Transverse colon (tissue), 4 donors: ENCODE measurements at regions not wholly inside any gene's neighbourhood (a gene's known extent, or its start where the extent isn't known, plus 50 kb on each side); places are given as distances from the start of the nearest gene placed in this dataset.

Source experiments
- DNase-seq: peaks from one replicate; pipeline ENCODE4 v3.0.0-alpha.2; 2019
- H3K27ac ChIP-seq, 4 donors: fragments of 200-600 bp; sonication (generic); 2 replicates each; pipeline ENCODE4 v1.5.1; 2016 to 2018; ENCODE audit warnings: inconsistent platforms in 4 of 4
- H3K27me3 ChIP-seq: fragments of 200-600 bp; sonication (generic); 2 replicates; pipeline ENCODE4 v1.5.1; 2017; ENCODE audit warnings: inconsistent platforms
- H3K36me3 ChIP-seq, 4 donors: fragments of 200-600 bp; sonication (generic); 2 replicates each; pipeline ENCODE4 v1.5.1; 2017 to 2019; ENCODE audit warnings: inconsistent platforms in 4 of 4
- H3K4me1 ChIP-seq, 4 donors: fragments of 200-600 bp; sonication (generic); 2 replicates each; pipeline ENCODE4 v1.5.1; 2017 to 2020; ENCODE audit warnings: inconsistent platforms in 4 of 4
- H3K4me3 ChIP-seq, 4 donors: fragments of 200-600 bp; sonication (generic); 1 replicate in 1 of 4; 2 replicates in 3 of 4; pipeline versions ENCODE4 v1.5.1 to v1.6.1; 2017 to 2019; ENCODE audit warnings: inconsistent platforms in 4 of 4
- H3K9me3 ChIP-seq, 2 donors: fragments of 200-600 bp; sonication (generic); 2 replicates each; pipeline ENCODE4 v1.5.1; 2017 to 2019; ENCODE audit warnings: inconsistent platforms in 2 of 2
- EP300 ChIP-seq: sonication (generic); formaldehyde crosslinking; IDR thresholded peaks from one replicate; pipeline ENCODE4 v1.6.1; 2017; ENCODE audit warnings: antibody characterized with exemption, low read depth
- POLR2A ChIP-seq: fragments of 450-650 bp; IDR thresholded peaks from one replicate; pipeline ENCODE4 v1.6.1; 2016; ENCODE audit warnings: antibody characterized with exemption, mild to moderate bottlenecking, moderate library complexity
- POLR2AphosphoS5 ChIP-seq, 3 donors: sonication (generic); formaldehyde crosslinking; IDR thresholded peaks; one replicate each; pipeline ENCODE4 v1.6.1; 2016; ENCODE audit warnings: antibody characterized with exemption in 3 of 3
- WGBS, 2 donors: methylation state at CpG; one replicate each; pipeline ENCODE4 v1.1.5; 2018; ENCODE audit warnings: low coverage in 1 of 2; 5-methylcytosine and 5-hydroxymethylcytosine counted together
- in situ Hi-C, 4 donors: fragments of 200-750 bp; cut with MboI; loops; one replicate each; pipeline versions ENCODE4 v1.15.0 to v1.15.1; 2017; ENCODE audit warnings: low sequenced_read_pairs in 3 of 4, low pct_ligation_motif_present in 1 of 4, low pct_unique_long_range_greater_than_20kb in 1 of 4
- intact Hi-C: fragments of 100-400 bp; cut with DNase I; formaldehyde crosslinking; loops from one replicate; pipeline ENCODE4 v1.15.1; 2023; ENCODE audit warnings: low total_unique reads
- TF ChIP-seq, protein P1 (sequence below), 5 experiments: fragments of 200-600 bp in 3 of 5; fragments of 450-650 bp in 2 of 5; sonication (generic) in 3 of 5; IDR thresholded peaks; 1 replicate in 2 of 5; 2 replicates in 3 of 5; pipeline ENCODE4 v1.5.1; 2016 to 2017; ENCODE audit warnings: antibody characterized with exemption in 5 of 5, inconsistent platforms in 3 of 5, mild to moderate bottlenecking in 2 of 5, moderate library complexity in 1 of 5

DNA sequence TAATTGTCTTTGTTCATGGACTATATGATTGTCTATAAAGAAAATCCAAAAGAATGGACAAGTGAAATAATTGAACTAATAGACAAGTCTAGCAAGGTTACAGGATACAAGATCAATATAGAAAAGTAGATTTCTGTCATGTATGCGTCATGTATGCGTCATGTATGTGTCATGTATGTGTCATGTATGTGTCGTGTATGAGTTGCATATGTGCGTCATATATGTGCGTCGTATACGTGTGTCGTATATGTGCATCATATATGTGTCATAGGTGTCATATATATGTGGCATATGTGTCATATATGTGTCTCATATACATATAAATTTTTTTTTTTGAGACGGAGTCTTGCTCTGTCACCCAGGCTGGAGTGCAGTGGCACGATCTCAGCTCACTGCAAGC lies 516.8 kb downstream of the NOVA1 start:
- H3K36me3 ChIP-seq = no peaks in the 10 kb centered on the region
- H3K4me1 ChIP-seq = no peaks in the 10 kb centered on the region
- no peaks in the 10 kb centered on the region for H3K9me3 ChIP-seq
- no peak overlapping the region for H3K27ac ChIP-seq
- no peaks in the 10 kb centered on the region for H3K27me3 ChIP-seq
- WGBS, 2 donors = 78 to 85% methylated on average over 8 to 10 of the region's 10 CpGs
- in situ Hi-C loops (no loop called here), intact Hi-C loops (no loop called here)
- H3K4me3 ChIP-seq = no peak overlapping the region
- DNase-seq = no peak
- TF ChIP-seq EP300 (no peak), POLR2AphosphoS5 (IDR thresholded peaks at IDR 0.05) (no peak), POLR2A (no peak)
- TF ChIP-seq, protein P1, sequence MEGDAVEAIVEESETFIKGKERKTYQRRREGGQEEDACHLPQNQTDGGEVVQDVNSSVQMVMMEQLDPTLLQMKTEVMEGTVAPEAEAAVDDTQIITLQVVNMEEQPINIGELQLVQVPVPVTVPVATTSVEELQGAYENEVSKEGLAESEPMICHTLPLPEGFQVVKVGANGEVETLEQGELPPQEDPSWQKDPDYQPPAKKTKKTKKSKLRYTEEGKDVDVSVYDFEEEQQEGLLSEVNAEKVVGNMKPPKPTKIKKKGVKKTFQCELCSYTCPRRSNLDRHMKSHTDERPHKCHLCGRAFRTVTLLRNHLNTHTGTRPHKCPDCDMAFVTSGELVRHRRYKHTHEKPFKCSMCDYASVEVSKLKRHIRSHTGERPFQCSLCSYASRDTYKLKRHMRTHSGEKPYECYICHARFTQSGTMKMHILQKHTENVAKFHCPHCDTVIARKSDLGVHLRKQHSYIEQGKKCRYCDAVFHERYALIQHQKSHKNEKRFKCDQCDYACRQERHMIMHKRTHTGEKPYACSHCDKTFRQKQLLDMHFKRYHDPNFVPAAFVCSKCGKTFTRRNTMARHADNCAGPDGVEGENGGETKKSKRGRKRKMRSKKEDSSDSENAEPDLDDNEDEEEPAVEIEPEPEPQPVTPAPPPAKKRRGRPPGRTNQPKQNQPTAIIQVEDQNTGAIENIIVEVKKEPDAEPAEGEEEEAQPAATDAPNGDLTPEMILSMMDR (IDR thresholded peaks at IDR 0.05) = no peak

DNA sequence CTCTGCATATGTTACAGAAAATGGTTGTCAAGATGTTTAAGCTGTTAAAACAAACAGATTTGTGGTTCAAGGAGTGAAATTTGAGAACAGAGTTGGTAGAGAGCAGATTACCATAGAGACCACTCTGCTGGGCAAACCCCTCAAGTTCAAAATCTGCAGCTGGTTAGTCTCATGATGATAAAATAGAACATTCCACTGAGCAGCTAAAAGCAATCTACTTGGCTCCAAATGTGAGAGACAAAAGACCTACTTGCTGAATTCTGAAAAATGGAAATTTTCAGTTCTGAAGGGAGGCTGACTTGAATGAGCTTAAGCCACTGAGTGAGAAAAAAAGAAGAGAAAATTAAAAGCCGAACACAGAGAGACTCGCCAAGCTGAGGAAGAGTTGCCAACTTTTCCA lies 519.3 kb downstream of the NOVA1 start:
- intact Hi-C loops = no loop called here
- Histone ChIP-seq H3K4me3 (no peak overlapping the region), H3K27me3 (no peaks in the 10 kb centered on the region), H3K36me3 (no peaks in the 10 kb centered on the region), H3K27ac (no peak overlapping the region), H3K4me1 (no peaks in the 10 kb centered on the region), H3K9me3 (no peaks in the 10 kb centered on the region)
- DNase-seq = no peak
- no peak for TF ChIP-seq EP300
- TF ChIP-seq POLR2AphosphoS5 (IDR thresholded peaks at IDR 0.05) = no peak
- no peak for TF ChIP-seq POLR2A
- TF ChIP-seq, protein P1 (IDR thresholded peaks at IDR 0.05) = no peak
- WGBS, 2 donors = 61 to 73% methylated on average over 2 of the region's 2 CpGs
- in situ Hi-C loops = no loop called here

- Histone ChIP-seq H3K4me3 (no peak overlapping the region), H3K9me3 (no peaks in the 10 kb centered on the region), H3K27ac (no peak overlapping the region), H3K27me3 (no peaks in the 10 kb centered on the region), H3K4me1 (no peaks in the 10 kb centered on the region), H3K36me3 (no peaks in the 10 kb centered on the region)
- intact Hi-C loops (no loop called here), in situ Hi-C loops (no loop called here)
- TF ChIP-seq POLR2AphosphoS5 (IDR thresholded peaks at IDR 0.05) = no peak
- TF ChIP-seq, protein P1 (IDR thresholded peaks at IDR 0.05) = no peak
- TF ChIP-seq EP300 = no peak
- no peak for TF ChIP-seq POLR2A
- DNase-seq = no peak
- WGBS, 2 donors = 74 to 93% methylated on average over 2 of the region's 2 CpGs
Observed at GRCh38 chr14:26074892-26075291, 522.9 kb downstream of the NOVA1 start.

GRCh38 chr14:26070443-26070842 lies 527.4 kb downstream of the NOVA1 start:
- no peaks in the 10 kb centered on the region for H3K36me3 ChIP-seq
- TF ChIP-seq, protein P1 (IDR thresholded peaks at IDR 0.05) = no peak
- no peak for TF ChIP-seq POLR2A
- no peak for TF ChIP-seq POLR2AphosphoS5 (IDR thresholded peaks at IDR 0.05)
- TF ChIP-seq EP300 = no peak
- in situ Hi-C loops = no loop called here
- intact Hi-C loops = no loop called here
- H3K4me3 ChIP-seq = no peak overlapping the region
- no peak overlapping the region for H3K27ac ChIP-seq
- DNase-seq = no peak
- no peaks in the 10 kb centered on the region for H3K9me3 ChIP-seq
- no peaks in the 10 kb centered on the region for H3K4me1 ChIP-seq
- no peaks in the 10 kb centered on the region for H3K27me3 ChIP-seq
- 66 to 78% methylated on average over 3 of the region's 3 CpGs for WGBS, 2 donors
